ENCODE measurements at regions not wholly inside any gene's neighbourhood (a gene's known extent, or its start where the extent isn't known, plus 50 kb on each side); places are given as distances from the start of the nearest gene placed in this dataset.
"Not testable (repeated sequence)": the region's sequence is repeated elsewhere in the genome, so short reads cannot be mapped to it uniquely, and the experiment has no call there.

GRCh38 chr3:23706111-23706510 lies 99.6 kb upstream of the UBE2E1 start:
- no peak for DNase-seq (ENCODE audit: low spot score)

DNA sequence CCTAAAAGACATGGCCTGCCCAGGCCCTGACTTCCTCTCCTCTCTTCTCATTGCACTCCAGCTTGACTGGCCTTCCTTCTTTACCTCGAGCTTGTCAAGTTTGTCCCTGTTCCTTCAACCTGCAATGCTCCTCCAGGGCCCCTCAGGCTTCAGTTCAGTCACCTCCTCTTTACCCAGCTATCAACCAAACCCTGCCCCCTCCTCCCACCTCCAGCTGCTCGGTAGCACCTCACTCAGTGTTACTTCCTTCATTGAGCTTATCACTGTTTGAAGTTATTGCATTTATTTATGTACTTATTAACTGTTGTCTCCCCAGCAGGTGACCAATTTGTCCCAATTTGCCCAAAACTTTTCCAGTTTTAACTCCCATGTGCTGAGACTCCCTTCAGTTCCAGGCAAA lies 95.8 kb upstream of the UBE2E1 start:
- DNase-seq (ENCODE audit: low spot score), result no peak

DNA sequence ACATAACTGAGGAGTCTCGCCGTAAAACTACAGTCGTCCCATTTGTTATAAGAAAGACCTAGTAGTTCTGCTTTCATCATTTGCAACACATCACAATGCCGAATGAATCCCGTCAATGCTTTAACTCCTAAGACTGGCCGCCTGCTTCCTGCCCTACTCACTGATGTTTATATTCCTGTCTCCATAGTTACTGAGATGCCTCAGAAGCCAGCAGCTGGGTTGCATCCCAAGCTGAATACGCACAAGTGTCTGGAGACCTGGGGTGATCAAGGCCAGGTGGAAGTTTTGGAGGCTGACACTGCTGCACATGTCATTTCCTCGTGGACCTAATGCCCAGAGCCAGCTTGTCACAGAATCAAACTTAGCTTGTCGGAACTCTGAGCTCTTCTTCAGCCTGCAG lies 95.2 kb upstream of the UBE2E1 start:
- no peak for DNase-seq (ENCODE audit: low spot score)

- DNase-seq (ENCODE audit: low spot score), result no peak
These were observed 93.8 kb upstream of the UBE2E1 start for GRCh38 chr3:23711916-23712494.

DNA sequence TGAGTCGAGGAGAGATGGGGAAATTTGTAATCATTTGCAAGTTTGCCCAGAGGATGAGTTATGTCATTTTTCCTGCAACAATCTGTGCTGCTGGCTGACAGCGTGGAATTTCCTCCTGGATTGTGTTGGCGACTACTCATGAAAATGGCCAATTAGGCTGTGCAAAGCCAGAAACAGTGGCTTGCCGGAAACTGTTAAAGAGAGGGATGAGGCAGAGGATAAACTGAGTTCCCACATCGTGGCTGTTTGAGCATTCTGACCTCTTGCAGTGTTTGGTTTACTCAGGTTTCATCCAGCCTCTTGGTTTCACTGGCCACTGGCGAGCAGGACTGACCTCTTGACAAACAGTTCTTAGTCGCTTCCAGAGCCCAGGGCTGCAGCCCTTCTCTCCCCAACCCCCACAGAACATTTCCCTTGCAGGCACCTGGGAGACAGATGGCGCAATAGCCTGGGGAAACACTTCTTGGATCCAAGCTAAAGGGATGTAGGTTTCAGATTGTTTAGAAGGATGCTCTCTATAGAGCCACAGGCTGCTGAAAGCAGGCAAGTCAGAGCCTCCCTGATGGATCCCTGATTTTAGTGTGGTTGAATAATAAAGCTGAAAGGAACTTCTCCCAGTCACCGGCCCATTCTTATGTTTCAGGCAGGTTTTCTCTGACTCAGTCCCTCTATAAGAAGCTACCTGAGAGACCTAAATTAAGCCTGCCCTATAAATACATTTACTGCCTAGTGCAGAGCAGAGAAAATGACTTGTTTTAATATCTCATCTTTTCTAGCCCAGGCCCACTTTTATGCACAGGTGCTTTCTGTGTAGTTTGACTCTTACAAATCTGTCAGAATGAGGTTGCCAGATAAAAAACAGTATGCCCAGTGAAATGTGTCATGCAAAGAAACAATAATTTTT lies 92.8 kb upstream of the UBE2E1 start:
- no peak for DNase-seq (ENCODE audit: low spot score)

DNA sequence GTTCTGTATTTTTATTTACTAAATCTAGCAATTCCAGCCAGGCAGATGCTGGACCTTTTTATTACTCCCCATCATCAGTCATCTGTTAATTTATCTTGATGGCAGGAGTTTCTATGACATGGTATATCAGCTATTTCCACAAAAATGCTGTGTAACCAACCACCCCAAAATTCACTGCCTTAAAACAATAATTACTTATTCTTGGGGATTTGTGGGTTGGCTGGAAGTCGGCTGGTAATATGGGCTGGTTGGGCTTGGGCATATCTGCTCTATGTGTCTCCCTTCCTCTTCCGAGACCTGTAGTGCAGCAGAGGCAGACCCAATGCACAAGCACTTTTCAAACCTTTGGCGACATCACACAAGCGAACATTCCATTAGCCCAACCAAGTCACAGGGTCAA lies 92.1 kb upstream of the UBE2E1 start:
- DNase-seq (ENCODE audit: low spot score), result no peak

DNA sequence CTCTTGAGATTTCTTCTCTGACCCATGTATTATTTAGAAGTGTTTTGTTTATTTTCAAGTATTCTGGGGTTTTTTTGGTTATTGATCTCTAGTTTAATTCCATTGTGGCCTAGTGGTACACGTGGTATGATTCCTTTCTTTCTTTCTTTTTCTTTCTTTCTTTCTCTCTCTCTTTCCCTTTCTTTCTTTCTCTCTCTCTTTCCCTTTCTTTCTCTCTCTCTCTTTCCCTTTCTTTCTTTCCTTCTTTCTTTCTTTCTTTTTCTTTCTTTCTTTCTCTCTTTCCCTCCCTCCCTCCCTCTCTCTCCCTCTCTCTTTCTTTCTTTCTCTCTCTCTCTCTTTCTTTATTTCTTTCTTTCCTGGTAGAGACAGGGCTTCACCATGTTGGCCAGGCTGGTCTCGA lies 85.7 kb upstream of the UBE2E1 start:
- DNase-seq (ENCODE audit: low spot score), result no peak

GRCh38 chr3:23720885-23721284 lies 84.9 kb upstream of the UBE2E1 start:
- DNase-seq (ENCODE audit: low spot score), result no peak

DNA sequence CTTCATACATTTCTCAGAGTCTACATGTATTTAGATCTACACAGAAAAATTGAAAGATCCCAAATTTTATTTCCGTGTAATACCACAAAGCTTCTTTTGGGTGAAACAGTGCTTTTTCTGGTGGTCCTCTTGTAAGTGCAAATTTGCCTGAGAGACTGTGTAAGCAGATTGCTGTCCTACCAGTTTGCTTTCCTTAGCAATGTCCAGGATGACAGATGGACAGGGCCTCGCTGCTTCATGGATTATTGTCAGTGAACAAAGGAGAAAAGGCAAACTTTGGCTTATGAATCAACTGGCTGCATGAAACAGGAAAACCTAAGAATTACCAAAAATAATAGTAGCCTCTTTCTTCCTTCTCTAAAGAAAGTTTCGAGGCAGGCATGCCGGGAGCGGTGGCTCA lies 82.6 kb upstream of the UBE2E1 start:
- no peak for DNase-seq (ENCODE audit: low spot score)

- DNase-seq (ENCODE audit: low spot score), result no peak
These were observed 81.8 kb upstream of the UBE2E1 start for GRCh38 chr3:23723930-23724329.

- no peak for DNase-seq (ENCODE audit: low spot score)
These were observed 78.8 kb upstream of the UBE2E1 start for GRCh38 chr3:23726811-23727548.

GRCh38 chr3:23728601-23729117 lies 77.1 kb upstream of the UBE2E1 start:
- no peak for DNase-seq (ENCODE audit: low spot score)

DNA sequence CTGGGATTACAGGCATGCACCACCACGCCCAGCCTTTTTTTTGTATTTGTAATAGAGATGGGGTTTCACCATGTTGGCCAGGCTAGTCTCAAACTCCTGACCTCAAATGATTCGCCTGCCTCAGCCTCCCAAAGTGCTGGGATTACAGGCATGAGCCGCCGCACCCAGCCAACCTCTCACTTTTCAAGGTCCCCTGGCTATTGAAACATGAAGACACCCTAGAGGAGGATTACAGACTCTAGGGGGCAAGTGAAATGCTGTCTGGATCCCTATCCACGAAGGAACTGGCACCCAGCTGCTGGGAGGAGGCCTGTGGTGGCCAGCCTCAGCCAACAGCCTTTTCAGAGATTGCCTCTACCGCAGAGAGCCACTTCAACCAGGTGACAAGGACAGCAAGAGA lies 76.4 kb upstream of the UBE2E1 start:
- DNase-seq (ENCODE audit: low spot score), result not testable (repeated sequence)

DNA sequence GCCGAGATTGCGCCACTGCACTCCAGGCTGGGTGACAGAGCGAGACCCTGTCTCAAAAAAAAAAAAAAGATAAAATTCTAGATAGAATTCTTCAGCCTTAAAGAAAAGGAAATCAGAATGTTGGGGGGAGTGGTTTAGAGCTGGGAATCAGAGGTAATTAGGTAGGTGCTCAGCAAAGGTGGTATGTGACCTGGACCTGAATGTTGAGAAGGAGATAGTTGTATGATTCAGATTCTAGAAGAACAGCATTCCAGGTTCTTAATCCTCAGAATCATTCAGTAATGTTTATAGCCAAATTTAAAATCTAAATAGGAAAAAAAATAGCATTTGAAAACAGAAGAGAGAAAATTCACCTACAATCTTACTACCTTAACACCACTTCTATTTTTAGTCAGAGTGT lies 71.3 kb upstream of the UBE2E1 start:
- DNase-seq (ENCODE audit: low spot score), result no peak

DNA sequence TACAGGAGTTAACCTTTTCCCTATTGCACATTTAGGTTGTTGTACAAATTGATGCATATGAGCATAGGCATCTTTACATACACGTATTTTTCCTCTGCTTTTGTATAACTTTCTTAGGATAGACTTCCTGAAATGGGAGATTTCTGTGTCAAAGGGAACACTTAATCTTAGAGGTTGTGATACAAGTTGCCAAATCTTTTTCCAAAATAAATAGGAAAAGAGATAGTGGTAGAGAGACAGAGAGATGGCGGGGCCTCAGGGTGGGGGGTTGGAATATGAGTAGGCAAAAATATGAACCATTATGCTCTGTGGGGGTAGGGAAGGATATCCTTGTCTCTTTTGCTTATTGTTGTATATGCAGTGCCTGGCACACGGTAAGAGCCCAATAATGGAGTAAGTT lies 70.7 kb upstream of the UBE2E1 start:
- no peak for DNase-seq (ENCODE audit: low spot score)

GRCh38 chr3:23735535-23736326 lies 70.0 kb upstream of the UBE2E1 start:
- DNase-seq (ENCODE audit: low spot score), result no peak

- no peak for DNase-seq (ENCODE audit: low spot score)
These were observed 66.8 kb upstream of the UBE2E1 start for GRCh38 chr3:23738944-23739343.

GRCh38 chr3:23739536-23739935 lies 66.2 kb upstream of the UBE2E1 start:
- no peak for DNase-seq (ENCODE audit: low spot score)

DNA sequence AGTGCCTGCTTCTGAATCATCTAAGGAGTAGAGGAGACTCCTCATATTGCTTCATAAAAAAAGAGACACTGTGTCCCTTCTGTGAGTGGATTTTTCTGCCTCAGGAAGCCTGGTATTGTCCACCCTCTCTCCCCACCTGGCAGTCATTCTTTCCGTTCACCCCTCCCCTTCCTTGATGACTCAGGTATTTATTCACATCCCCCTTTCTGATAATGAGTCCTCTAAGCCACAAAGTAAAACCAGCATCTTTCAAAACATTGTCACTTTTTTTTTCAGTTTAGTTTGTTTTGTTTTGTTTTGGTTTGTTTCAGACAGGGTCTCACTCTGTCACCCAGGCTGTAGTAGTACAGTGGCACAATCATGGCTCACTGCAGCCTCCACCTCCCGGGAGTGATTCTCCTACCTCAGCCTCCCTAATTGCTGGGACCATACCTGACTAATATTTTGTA lies 65.2 kb upstream of the UBE2E1 start:
- DNase-seq (ENCODE audit: low spot score), result no peak

DNA sequence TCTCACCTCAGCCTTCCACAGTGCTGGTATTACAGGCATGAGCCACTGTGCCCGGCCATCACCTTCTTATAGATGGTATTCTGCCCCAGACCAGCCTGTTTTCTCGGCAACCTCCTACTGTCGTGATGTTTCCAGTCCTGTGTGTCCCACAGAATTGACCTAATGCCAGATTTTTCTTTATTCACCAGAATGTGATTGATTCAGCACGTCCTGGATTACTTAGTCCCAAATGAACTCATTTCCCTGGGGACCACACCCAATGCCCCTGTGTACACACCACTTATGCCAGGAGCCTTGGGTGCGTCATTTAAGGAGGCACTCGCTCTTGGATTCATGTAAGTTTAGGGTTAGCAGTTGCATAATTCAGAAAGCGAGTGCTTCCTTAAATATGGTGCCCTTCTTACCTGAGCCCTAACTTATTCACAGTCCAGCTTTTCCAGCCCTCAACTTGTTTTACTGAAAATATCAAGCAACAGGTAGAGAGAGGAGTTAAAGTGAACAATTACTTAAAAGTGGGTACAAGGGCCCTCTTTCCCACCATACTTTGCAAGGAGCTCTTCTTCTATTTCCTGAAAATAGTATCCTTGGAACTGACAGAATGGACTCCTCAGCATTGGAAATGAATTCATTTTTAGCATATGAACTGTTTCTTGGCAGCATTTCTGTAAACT lies 64.6 kb upstream of the UBE2E1 start:
- DNase-seq (ENCODE audit: low spot score), result no peak

DNA sequence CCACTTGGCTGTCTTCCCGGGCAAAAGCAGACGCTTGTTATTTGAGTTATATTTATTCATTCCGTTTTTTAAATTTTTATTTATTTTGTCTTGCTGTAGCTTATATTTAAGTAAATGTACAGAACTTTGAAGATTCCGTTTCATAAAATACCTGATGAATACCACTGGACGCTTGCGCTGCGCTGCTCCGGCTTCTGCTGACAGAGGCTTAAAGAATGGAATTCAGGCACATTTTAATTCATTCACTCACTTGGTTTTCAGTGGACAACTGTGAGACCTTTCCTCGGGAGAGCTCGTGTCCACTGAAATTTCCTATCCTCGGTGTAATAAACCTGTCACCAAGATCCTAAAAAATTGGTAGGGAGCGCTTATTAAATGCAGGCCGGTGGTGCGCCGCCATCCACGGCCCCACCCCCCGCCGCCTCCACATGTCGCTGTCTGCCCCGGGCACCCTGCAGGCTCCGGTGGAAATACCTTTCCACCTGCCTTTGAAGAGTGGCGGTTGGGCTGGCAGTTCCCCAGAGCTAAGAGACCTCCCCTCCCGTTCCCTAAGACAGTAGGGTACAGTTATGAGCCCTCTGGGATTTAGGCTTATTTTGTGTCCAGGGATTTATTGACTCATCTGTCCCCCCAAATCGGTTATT lies 62.5 kb upstream of the UBE2E1 start:
- DNase-seq (ENCODE audit: low spot score), result no peak

Data from ureter (tissue), 1 donor.